Lower leg skin (tissue), 3 donors: ENCODE measurements at regions not wholly inside any gene's neighbourhood (a gene's known extent, or its start where the extent isn't known, plus 50 kb on each side); places are given as distances from the start of the nearest gene placed in this dataset.
"Not testable (repeated sequence)": the region's sequence is repeated elsewhere in the genome, so short reads cannot be mapped to it uniquely, and the experiment has no call there.

Experiments used
- CTCF ChIP-seq, 3 donors: fragments of 450-650 bp; IDR thresholded peaks; one replicate each; pipeline ENCODE4 v1.5.1; 2016; ENCODE audit warnings: antibody characterized with exemption in 3 of 3, mild to moderate bottlenecking in 3 of 3, moderate library complexity in 2 of 3
- POLR2A ChIP-seq, 2 donors: fragments of 450-650 bp; IDR thresholded peaks; one replicate each; pipeline ENCODE4 v1.6.1; 2016 to 2017; ENCODE audit warnings: antibody characterized with exemption in 2 of 2, mild to moderate bottlenecking in 1 of 2, moderate library complexity in 1 of 2

GRCh38 chr9:41279033-41279432, 89.9 kb upstream of the ZNG1F start:
- TF ChIP-seq CTCF, POLR2A (IDR thresholded peaks at IDR 0.05): not testable (repeated sequence)
